ENCODE measurements at regions not wholly inside any gene's neighbourhood (a gene's known extent, or its start where the extent isn't known, plus 50 kb on each side); places are given as distances from the start of the nearest gene placed in this dataset.

DNA sequence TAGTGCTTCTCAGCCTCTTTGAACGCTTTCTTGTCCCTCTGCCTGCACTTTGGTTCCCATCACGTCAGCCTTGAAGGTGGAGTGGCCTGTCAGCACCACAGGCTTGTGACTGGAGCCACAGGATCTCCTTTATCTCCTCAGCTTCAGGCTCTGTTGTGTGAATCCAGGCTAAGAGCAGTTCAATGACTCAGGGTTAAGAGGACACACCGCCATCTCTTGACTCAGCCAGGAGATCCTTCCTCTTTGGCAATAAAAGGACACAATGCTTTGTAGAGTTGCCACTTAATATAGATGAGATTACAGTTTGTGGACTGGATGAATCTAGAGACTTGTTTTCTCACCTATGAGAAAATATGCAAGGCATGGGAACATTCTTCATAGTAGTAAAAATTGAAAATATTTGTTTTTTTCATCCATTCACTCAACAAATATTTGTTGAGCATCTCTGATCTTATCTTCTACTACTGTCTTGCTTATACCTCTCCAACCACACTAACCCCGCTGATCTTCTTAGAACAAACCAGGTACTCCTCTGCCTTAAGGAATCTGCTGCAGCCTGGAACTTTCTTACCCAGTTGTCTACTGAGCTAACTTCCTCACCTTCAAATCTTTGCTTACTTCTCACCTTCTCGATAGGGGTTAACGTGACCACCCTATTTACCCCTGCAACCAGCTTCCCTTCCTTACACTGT, 62.3 kb downstream of the UCHL1 start:
- Histone ChIP-seq H3K9me3 (peaks cover 0 to 9% (median 2%) of the 10 kb centered on the region in 12 donors), H3K27me3 (no peaks in the 10 kb centered on the region), H3K4me1 (peaks cover 0 to 10% (median 0%) of the 10 kb centered on the region in 12 donors), H3K27ac (no peak overlapping the region), H3K36me3 (no peaks in the 10 kb centered on the region), H3K4me3 (no peak overlapping the region)
- no peak for TF ChIP-seq POLR2A (IDR thresholded peaks at IDR 0.05)
- TF ChIP-seq, protein P1, sequence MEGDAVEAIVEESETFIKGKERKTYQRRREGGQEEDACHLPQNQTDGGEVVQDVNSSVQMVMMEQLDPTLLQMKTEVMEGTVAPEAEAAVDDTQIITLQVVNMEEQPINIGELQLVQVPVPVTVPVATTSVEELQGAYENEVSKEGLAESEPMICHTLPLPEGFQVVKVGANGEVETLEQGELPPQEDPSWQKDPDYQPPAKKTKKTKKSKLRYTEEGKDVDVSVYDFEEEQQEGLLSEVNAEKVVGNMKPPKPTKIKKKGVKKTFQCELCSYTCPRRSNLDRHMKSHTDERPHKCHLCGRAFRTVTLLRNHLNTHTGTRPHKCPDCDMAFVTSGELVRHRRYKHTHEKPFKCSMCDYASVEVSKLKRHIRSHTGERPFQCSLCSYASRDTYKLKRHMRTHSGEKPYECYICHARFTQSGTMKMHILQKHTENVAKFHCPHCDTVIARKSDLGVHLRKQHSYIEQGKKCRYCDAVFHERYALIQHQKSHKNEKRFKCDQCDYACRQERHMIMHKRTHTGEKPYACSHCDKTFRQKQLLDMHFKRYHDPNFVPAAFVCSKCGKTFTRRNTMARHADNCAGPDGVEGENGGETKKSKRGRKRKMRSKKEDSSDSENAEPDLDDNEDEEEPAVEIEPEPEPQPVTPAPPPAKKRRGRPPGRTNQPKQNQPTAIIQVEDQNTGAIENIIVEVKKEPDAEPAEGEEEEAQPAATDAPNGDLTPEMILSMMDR (IDR thresholded peaks at IDR 0.05), result no peak
- DNase-seq (peak in 4 of 5 donors; percentile 33 to 78 (median 67)), ATAC-seq (peak; percentile 86 to 99 (median 94))
- WGBS, 4 donors, result 56 to 59% (median 57%) methylated on average over 6 of the region's 6 CpGs
- intact Hi-C loops (cut with DNase I), result no loop called here

DNA sequence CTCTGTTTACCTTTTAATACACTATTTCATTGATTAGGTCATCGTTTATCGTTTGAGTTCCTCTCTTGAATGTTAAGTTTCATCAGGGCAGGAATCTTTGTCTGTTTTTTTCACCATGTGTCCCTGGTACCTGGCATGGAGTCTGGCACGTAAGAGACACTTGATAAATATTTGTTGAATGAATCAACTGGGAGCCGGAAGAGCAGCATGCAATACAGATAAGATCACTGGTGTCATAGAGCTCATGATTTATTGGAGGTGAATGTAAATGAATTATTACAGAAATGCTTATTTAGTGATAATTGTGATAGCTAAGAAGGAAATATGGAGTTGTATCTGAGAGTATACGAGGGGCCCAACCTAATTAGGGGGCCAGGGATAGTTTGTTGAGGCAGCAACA, 62.8 kb downstream of the UCHL1 start:
- no peak for ATAC-seq

DNA sequence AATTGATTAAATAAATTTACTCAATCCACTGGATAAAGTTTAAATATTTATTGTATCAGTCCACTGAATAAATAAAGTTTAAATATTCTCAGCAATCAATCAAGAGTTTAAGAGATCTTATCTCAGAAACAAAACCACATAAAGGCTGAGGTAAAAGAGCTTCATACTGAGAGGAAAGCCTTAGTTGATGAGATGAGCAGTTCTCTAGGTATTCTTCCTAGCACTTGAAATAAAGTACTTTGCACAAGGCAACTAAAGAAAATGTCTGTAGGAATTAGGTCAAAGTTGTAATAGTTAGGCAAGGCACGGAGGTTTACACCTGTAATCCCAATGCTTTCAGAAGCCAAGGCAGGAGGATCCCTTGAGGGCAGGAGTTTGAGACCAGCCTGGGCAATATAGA, 63.5 kb downstream of the UCHL1 start:
- Histone ChIP-seq H3K36me3 (no peaks in the 10 kb centered on the region), H3K27ac (no peak overlapping the region), H3K27me3 (no peaks in the 10 kb centered on the region), H3K4me1 (peaks cover 0 to 10% (median 0%) of the 10 kb centered on the region in 12 donors), H3K4me3 (no peak overlapping the region), H3K9me3 (peaks cover 0 to 9% (median 2%) of the 10 kb centered on the region in 12 donors)
- TF ChIP-seq, protein P1 (IDR thresholded peaks at IDR 0.05), result no peak
- TF ChIP-seq POLR2A (IDR thresholded peaks at IDR 0.05), result no peak
- DNase-seq (no peak), ATAC-seq (no peak)
- 87 to 98% (median 94%) methylated on average over 1 of the region's 1 CpG for WGBS, 4 donors
- intact Hi-C loops (cut with DNase I), result no loop called here

More for the DNA sequence above, 62.8 kb downstream of the UCHL1 start:
- Histone ChIP-seq H3K27me3 (no peaks in the 10 kb centered on the region), H3K4me3 (no peak overlapping the region), H3K9me3 (peaks cover 0 to 9% (median 2%) of the 10 kb centered on the region in 12 donors), H3K27ac (no peak overlapping the region), H3K4me1 (peaks cover 0 to 10% (median 0%) of the 10 kb centered on the region in 12 donors), H3K36me3 (no peaks in the 10 kb centered on the region)
- no peak for DNase-seq
- WGBS, 4 donors, result 60 to 70% (median 63%) methylated on average over 5 of the region's 5 CpGs
- no peak for TF ChIP-seq POLR2A (IDR thresholded peaks at IDR 0.05)
- TF ChIP-seq, protein P1 (IDR thresholded peaks at IDR 0.05), result no peak
- intact Hi-C loops (cut with DNase I), result no loop called here

DNA sequence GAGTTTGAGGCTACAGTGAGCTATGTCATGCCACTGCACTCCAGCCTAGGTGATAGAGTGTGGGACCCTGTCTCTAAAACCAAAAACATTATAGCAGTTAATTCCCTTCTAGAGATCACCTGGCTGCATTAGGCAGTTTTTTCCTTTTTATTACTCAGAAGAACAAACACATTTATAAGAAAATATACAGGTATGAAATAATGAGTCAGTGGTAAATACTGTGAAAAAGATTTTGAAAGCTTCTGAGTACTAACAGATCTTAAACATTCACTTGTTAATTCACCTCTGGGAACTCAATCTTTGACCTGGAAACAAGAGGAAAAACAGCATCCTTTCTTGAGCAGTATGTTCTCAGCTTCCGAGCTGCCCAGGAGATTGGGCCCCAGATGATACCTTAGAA, 64.1 kb downstream of the UCHL1 start:
- H3K27ac ChIP-seq, result no peak overlapping the region
- H3K27me3 ChIP-seq, result no peaks in the 10 kb centered on the region
- intact Hi-C loops (cut with DNase I), result no loop called here
- H3K4me3 ChIP-seq, result no peak overlapping the region
- H3K36me3 ChIP-seq, result no peaks in the 10 kb centered on the region
- no peak for DNase-seq
- no peak for TF ChIP-seq POLR2A (IDR thresholded peaks at IDR 0.05)
- TF ChIP-seq, protein P1 (IDR thresholded peaks at IDR 0.05), result no peak
- ATAC-seq, result no peak
- 0 to 94% (median 0%) methylated on average over 1 of the region's 1 CpG for WGBS, 4 donors
- peaks cover 0 to 9% (median 2%) of the 10 kb centered on the region in 12 donors for H3K9me3 ChIP-seq
- peaks cover 0 to 10% (median 0%) of the 10 kb centered on the region in 12 donors for H3K4me1 ChIP-seq

Data from heart left ventricle (tissue), 16 donors.